SK-N-SH (cell line): ENCODE measurements at regions not wholly inside any gene's neighbourhood (a gene's known extent, or its start where the extent isn't known, plus 50 kb on each side); places are given as distances from the start of the nearest gene placed in this dataset.

ENCODE experiments used
- CTCF ChIA-PET: fragments of 300-600, 350-600 bp; formaldehyde crosslinking; extraction: SDS; loops from one replicate; lab custom pipeline; 2021; lab: Yijun Ruan, JAX
- POLR2A ChIA-PET: fragments of 350-600 bp; sonication (Branson Sonifier 250); formaldehyde crosslinking; extraction: SDS; loops from one replicate; lab custom pipeline; 2020; ENCODE audit warnings: antibody characterized with exemption, inconsistent platforms; lab: Yijun Ruan, JAX
- DNase-seq: peaks from one replicate; pipeline ENCODE4 v3.0.0; 2012
- H2AFZ ChIP-seq: fragments of 200-600 bp; sonication (generic); 2 replicates; pipeline ENCODE4 v1.8.1; 2016; ENCODE audit warnings: antibody characterized with exemption, mild to moderate bottlenecking, low read depth
- H3F3A ChIP-seq: fragments of 200-600 bp; sonication (generic); replicated peaks from 2 replicates; pipeline ENCODE3; 2016; ENCODE audit warnings: antibody characterized with exemption, mild to moderate bottlenecking; ENCODE audit not compliant: insufficient read depth
- H3K27ac ChIP-seq, 2 experiments: fragments of 200-500 bp in 1 of 2; fragments of 200-600 bp in 1 of 2; sonication (Bioruptor generic) in 1 of 2; sonication (generic), shearing (Covaris generic) in 1 of 2; 2 replicates each; pipeline versions ENCODE4 v1.5.1 to v1.6.1; 2014 to 2016; ENCODE audit warnings: low read depth in 2 of 2, inconsistent platforms in 1 of 2, low read length in 1 of 2, mild to moderate bottlenecking in 1 of 2, mixed read lengths in 1 of 2
- H3K27me3 ChIP-seq: fragments of 200-600 bp; sonication (generic), shearing (Covaris generic); 2 replicates; pipeline ENCODE4 v1.6.1; 2016; ENCODE audit warnings: mixed run types; ENCODE audit not compliant: insufficient read depth
- H3K36me3 ChIP-seq, 2 experiments: fragments of 200-500 bp in 1 of 2; fragments of 200-600 bp in 1 of 2; sonication (Bioruptor generic) in 1 of 2; sonication (generic) in 1 of 2; replicated peaks in 1 of 2; 2 replicates each; pipeline versions ENCODE3 to v1.5.1; 2014 to 2016; ENCODE audit warnings: low read length in 1 of 2, mild to moderate bottlenecking in 1 of 2; ENCODE audit not compliant: insufficient read depth in 2 of 2, control insufficient read depth in 1 of 2
- H3K4me1 ChIP-seq, 2 experiments: fragments of 200-500 bp in 1 of 2; fragments of 200-600 bp in 1 of 2; sonication (Bioruptor generic) in 1 of 2; sonication (generic), shearing (Covaris generic) in 1 of 2; 2 replicates each; pipeline versions ENCODE4 v1.5.1 to v1.6.1; 2014 to 2016; ENCODE audit warnings: low read depth in 1 of 2, low read length in 1 of 2, mixed run types in 1 of 2; ENCODE audit not compliant: insufficient read depth in 2 of 2, control insufficient read depth in 1 of 2
- H3K4me2 ChIP-seq: fragments of 200-600 bp; sonication (generic), shearing (Covaris generic); 2 replicates; pipeline ENCODE4 v1.6.1; 2017; ENCODE audit warnings: mixed run types
- H3K4me3 ChIP-seq, 2 experiments: fragments of 200-500 bp in 1 of 2; fragments of 200-600 bp in 1 of 2; sonication (Bioruptor generic) in 1 of 2; sonication (generic), shearing (Covaris generic) in 1 of 2; 2 replicates each; pipeline versions ENCODE4 v1.5.1 to v1.8.1; 2014 to 2016; ENCODE audit warnings: low read depth in 2 of 2, inconsistent platforms in 1 of 2, low read length in 1 of 2, mild to moderate bottlenecking in 1 of 2, mixed read lengths in 1 of 2, moderate library complexity in 1 of 2
- H3K79me2 ChIP-seq: fragments of 200-600 bp; sonication (generic); 2 replicates; pipeline ENCODE4 v1.8.1; 2017; ENCODE audit warnings: mild to moderate bottlenecking; ENCODE audit not compliant: insufficient read depth
- H3K9ac ChIP-seq: fragments of 200-600 bp; sonication (generic); 2 replicates; pipeline ENCODE4 v1.6.1; 2017; ENCODE audit warnings: mixed run types
- H3K9me2 ChIP-seq: fragments of 200-600 bp; sonication (generic); 2 replicates; pipeline ENCODE4 v1.6.1; 2017; ENCODE audit warnings: mixed run types
- H3K9me3 ChIP-seq: fragments of 200-600 bp; sonication (generic); 2 replicates; pipeline ENCODE4 v1.6.1; 2017; ENCODE audit warnings: mixed run types, mild to moderate bottlenecking, moderate library complexity
- H4K20me1 ChIP-seq: fragments of 200-600 bp; sonication (generic); 2 replicates; pipeline ENCODE4 v1.6.1; 2017; ENCODE audit warnings: mild to moderate bottlenecking, mixed run types; ENCODE audit not compliant: insufficient read depth
- EZH2phosphoT487 ChIP-seq: fragments of 200-600 bp; sonication (generic); IDR thresholded peaks from 2 replicates; pipeline ENCODE4 v1.6.1; 2017; ENCODE audit warnings: low read depth, mixed run types, mild to moderate bottlenecking, antibody characterized with exemption, moderate library complexity, borderline replicate concordance
- FOSL2 ChIP-seq: IDR thresholded peaks from 2 replicates; pipeline ENCODE4 v1.4.0; 2012; ENCODE audit warnings: low read depth, mild to moderate bottlenecking, moderate library complexity, borderline replicate concordance
- FOXJ3 ChIP-seq: sonication (generic); formaldehyde crosslinking; IDR thresholded peaks from 2 replicates; pipeline ENCODE4 v1.5.1; 2020; ENCODE audit warnings: mild to moderate bottlenecking, missing genetic modification reagents
- FOXM1 ChIP-seq: IDR thresholded peaks from 2 replicates; pipeline ENCODE4 v1.4.0; 2012; ENCODE audit warnings: low read depth, mild to moderate bottlenecking
- GATA2 ChIP-seq: sonication (generic); formaldehyde crosslinking; IDR thresholded peaks from 2 replicates; pipeline ENCODE4 v1.5.0; 2020; ENCODE audit warnings: mild to moderate bottlenecking, missing genetic modification reagents
- MEF2A ChIP-seq: IDR thresholded peaks from 2 replicates; pipeline ENCODE4 v1.4.0; 2012; ENCODE audit warnings: low read depth, borderline replicate concordance
- MXI1 ChIP-seq: IDR thresholded peaks from 2 replicates; pipeline ENCODE4 v1.6.1; 2012; ENCODE audit warnings: mild to moderate bottlenecking, low read depth, low read length, improper control_type of control experiment
- RCOR1 ChIP-seq: fragments of 150-350 bp; IDR thresholded peaks from 2 replicates; pipeline ENCODE4 v1.6.1; 2017; ENCODE audit warnings: antibody characterized with exemption, low read length
- RFX5 ChIP-seq: IDR thresholded peaks from 2 replicates; pipeline ENCODE4 v1.6.1; 2012; ENCODE audit warnings: mild to moderate bottlenecking, improper control_type of control experiment, low read length
- RXRA ChIP-seq: IDR thresholded peaks from 2 replicates; pipeline ENCODE4 v1.4.0; 2012; ENCODE audit warnings: low read depth, mild to moderate bottlenecking, borderline replicate concordance
- SMC3 ChIP-seq: IDR thresholded peaks from 2 replicates; pipeline ENCODE4 v1.6.1; 2012; ENCODE audit warnings: low read depth, low read length, improper control_type of control experiment
- TCF12 ChIP-seq: IDR thresholded peaks from 2 replicates; pipeline ENCODE4 v1.4.0; 2012
- YY1 ChIP-seq: IDR thresholded peaks from 2 replicates; pipeline ENCODE4 v1.4.0; 2012; ENCODE audit warnings: low read depth, mild to moderate bottlenecking
- WGBS: methylation state at CpG from one replicate; pipeline ENCODE4 v1.1.6; 2017; ENCODE audit warnings: low lambda C conversion rate; 5-methylcytosine and 5-hydroxymethylcytosine counted together
- TF ChIP-seq, protein P1 (sequence below): IDR thresholded peaks from 2 replicates; pipeline ENCODE4 v1.4.0; 2012; ENCODE audit warnings: low read depth, borderline replicate concordance
- TF ChIP-seq, protein P2 (sequence below): fragments of 150-350 bp; IDR thresholded peaks from 2 replicates; pipeline ENCODE4 v1.6.1; 2017; ENCODE audit warnings: antibody characterized with exemption, low read length, low read depth, borderline replicate concordance
- TF ChIP-seq, protein P3 (sequence below): IDR thresholded peaks from 2 replicates; pipeline ENCODE4 v1.4.0; 2012; ENCODE audit warnings: low read depth
- TF ChIP-seq, protein P4 (sequence below): IDR thresholded peaks from 2 replicates; pipeline ENCODE4 v1.6.1; 2012; ENCODE audit warnings: mild to moderate bottlenecking, low read depth, low read length, moderate library complexity
- TF ChIP-seq, protein P5 (sequence below): fragments of 150-350 bp; IDR thresholded peaks from 2 replicates; pipeline ENCODE4 v1.6.1; 2016; ENCODE audit warnings: mild to moderate bottlenecking, low read depth, low read length

DNA sequence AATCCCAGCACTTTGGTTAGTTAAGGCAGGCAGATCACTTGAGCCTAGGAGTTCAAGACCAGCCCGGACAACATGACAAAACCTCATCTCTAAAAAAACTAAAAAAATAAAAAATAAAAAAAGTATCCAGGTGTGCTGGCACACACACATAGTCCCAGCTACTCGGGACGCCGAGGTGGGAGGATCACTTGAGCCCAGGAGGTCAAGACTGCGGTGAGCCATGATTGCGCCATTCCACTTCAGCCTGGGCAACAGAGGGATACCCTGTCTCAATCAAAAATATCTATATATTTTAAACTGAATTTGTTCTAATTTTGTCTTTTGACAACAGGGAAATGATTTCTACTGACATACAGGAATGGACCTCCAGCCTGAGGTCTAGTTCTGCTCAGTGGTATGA lies 73.3 kb upstream of the MBOAT2 start (continued):
- TF ChIP-seq, protein P1, sequence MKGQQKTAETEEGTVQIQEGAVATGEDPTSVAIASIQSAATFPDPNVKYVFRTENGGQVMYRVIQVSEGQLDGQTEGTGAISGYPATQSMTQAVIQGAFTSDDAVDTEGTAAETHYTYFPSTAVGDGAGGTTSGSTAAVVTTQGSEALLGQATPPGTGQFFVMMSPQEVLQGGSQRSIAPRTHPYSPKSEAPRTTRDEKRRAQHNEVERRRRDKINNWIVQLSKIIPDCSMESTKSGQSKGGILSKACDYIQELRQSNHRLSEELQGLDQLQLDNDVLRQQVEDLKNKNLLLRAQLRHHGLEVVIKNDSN: no peak
- TF ChIP-seq RFX5 (no peak), RXRA (no peak)

DNA sequence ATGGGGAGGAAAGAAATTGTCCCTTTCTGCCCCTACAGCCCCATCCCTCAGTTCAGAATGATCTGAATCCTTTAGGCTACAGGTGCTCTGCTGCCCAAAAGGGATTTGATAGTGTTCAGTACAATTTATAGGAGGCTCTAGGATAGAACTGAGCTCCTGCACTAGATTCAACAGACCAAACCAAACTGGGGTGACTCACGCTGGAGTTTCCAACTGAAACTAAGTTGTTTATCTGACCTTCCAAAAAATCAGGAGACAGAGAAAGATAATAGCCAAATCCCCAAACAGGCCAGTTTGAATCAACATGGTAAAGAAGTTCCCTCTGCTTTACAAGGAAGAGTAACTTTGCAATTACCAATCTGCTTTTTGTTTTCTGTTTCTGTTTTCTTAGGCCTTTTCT lies 72.7 kb upstream of the MBOAT2 start:
- Histone ChIP-seq H3K27ac (no peak overlapping the region), H4K20me1 (no peaks in the 10 kb centered on the region), H3K9me3 (no peaks in the 10 kb centered on the region), H3K9me2 (no peaks in the 10 kb centered on the region), H2AFZ (peak overlapping the region; percentile 64; the same call in 1 of the 2 replicates), H3K9ac (no peak overlapping the region), H3K36me3 (no peaks in the 10 kb centered on the region), H3K27me3 (no peaks in the 10 kb centered on the region), H3F3A (no peaks in the 10 kb centered on the region), H3K79me2 (no peaks in the 10 kb centered on the region)
- no peak for DNase-seq
- POLR2A ChIA-PET: no interaction called here
- 94% methylated on average over 1 of the region's 1 CpG for WGBS
- CTCF ChIA-PET: no interaction called here
- TF ChIP-seq GATA2 (CRISPR knock-in tag): no peak
- TF ChIP-seq, protein P2, sequence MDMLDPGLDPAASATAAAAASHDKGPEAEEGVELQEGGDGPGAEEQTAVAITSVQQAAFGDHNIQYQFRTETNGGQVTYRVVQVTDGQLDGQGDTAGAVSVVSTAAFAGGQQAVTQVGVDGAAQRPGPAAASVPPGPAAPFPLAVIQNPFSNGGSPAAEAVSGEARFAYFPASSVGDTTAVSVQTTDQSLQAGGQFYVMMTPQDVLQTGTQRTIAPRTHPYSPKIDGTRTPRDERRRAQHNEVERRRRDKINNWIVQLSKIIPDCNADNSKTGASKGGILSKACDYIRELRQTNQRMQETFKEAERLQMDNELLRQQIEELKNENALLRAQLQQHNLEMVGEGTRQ: no peak
- TF ChIP-seq, protein P1: no peak
- no peak for TF ChIP-seq FOSL2
- TF ChIP-seq RCOR1: no peak
- TF ChIP-seq FOXJ3: no peak
- no peak for TF ChIP-seq SMC3
- no peak for TF ChIP-seq EZH2phosphoT487
- TF ChIP-seq, all 33 proteins: peak for 0
- H3K4me2 ChIP-seq: no peak overlapping the region
- peaks cover 0 to 2% of the 10 kb centered on the region in 2 experiments; a peak in 2 of 4 replicates for H3K4me1 ChIP-seq
- H3K4me3 ChIP-seq: no peak overlapping the region

DNA sequence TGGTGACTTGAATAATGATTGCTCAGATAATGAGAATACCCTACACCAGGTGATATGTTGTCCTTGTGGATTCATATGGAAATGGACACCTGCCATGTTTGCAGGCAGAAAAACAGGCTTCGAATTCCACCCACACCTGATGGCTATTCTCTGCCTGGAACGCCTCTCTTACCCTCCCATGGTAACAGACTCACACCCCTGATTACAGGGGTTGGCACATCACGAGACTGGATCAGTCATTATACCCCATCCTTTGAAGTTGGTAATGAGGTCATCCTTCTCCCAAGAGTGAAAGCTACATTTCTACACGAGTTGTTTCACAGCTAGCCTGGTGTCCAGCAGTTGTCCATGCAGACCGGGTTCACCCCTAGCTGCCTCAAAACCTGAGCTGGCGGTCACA lies 71.4 kb upstream of the MBOAT2 start:
- 89% methylated on average over 6 of the region's 6 CpGs for WGBS
- no peak overlapping the region for H2AFZ ChIP-seq
- H3K79me2 ChIP-seq: no peaks in the 10 kb centered on the region
- H3K36me3 ChIP-seq: no peaks in the 10 kb centered on the region
- no peaks in the 10 kb centered on the region for H3K27me3 ChIP-seq
- H3K9me3 ChIP-seq: no peaks in the 10 kb centered on the region
- CTCF ChIA-PET: interaction anchor here (1.1 to 1.3 kb wide), 2 partner anchors 11 to 13 kb away, joined by 3 to 4 read pairs; no protein-coding TSS in a partner anchor
- H3K4me1 ChIP-seq: peaks cover 0 to 2% of the 10 kb centered on the region in 2 experiments; a peak in 2 of 4 replicates
- H4K20me1 ChIP-seq: no peaks in the 10 kb centered on the region
- POLR2A ChIA-PET: no interaction called here
- no peak overlapping the region for H3K27ac ChIP-seq
- H3K9ac ChIP-seq: no peak overlapping the region
- no peaks in the 10 kb centered on the region for H3K9me2 ChIP-seq
- no peak for DNase-seq
- peaks cover 3% of the 10 kb centered on the region for H3F3A ChIP-seq
- H3K4me3 ChIP-seq: no peak overlapping the region
- H3K4me2 ChIP-seq: no peak overlapping the region
- TF ChIP-seq, protein P3, sequence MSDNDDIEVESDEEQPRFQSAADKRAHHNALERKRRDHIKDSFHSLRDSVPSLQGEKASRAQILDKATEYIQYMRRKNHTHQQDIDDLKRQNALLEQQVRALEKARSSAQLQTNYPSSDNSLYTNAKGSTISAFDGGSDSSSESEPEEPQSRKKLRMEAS: no peak
- TF ChIP-seq YY1: no peak
- no peak for TF ChIP-seq EZH2phosphoT487
- no peak for TF ChIP-seq RFX5
- TF ChIP-seq FOXM1: no peak
- TF ChIP-seq MEF2A: no peak
- TF ChIP-seq MXI1: no peak
- TF ChIP-seq, protein P4, sequence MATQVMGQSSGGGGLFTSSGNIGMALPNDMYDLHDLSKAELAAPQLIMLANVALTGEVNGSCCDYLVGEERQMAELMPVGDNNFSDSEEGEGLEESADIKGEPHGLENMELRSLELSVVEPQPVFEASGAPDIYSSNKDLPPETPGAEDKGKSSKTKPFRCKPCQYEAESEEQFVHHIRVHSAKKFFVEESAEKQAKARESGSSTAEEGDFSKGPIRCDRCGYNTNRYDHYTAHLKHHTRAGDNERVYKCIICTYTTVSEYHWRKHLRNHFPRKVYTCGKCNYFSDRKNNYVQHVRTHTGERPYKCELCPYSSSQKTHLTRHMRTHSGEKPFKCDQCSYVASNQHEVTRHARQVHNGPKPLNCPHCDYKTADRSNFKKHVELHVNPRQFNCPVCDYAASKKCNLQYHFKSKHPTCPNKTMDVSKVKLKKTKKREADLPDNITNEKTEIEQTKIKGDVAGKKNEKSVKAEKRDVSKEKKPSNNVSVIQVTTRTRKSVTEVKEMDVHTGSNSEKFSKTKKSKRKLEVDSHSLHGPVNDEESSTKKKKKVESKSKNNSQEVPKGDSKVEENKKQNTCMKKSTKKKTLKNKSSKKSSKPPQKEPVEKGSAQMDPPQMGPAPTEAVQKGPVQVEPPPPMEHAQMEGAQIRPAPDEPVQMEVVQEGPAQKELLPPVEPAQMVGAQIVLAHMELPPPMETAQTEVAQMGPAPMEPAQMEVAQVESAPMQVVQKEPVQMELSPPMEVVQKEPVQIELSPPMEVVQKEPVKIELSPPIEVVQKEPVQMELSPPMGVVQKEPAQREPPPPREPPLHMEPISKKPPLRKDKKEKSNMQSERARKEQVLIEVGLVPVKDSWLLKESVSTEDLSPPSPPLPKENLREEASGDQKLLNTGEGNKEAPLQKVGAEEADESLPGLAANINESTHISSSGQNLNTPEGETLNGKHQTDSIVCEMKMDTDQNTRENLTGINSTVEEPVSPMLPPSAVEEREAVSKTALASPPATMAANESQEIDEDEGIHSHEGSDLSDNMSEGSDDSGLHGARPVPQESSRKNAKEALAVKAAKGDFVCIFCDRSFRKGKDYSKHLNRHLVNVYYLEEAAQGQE: no peak
- TF ChIP-seq TCF12: no peak
- no peak for TF ChIP-seq RXRA
- TF ChIP-seq, protein P5, sequence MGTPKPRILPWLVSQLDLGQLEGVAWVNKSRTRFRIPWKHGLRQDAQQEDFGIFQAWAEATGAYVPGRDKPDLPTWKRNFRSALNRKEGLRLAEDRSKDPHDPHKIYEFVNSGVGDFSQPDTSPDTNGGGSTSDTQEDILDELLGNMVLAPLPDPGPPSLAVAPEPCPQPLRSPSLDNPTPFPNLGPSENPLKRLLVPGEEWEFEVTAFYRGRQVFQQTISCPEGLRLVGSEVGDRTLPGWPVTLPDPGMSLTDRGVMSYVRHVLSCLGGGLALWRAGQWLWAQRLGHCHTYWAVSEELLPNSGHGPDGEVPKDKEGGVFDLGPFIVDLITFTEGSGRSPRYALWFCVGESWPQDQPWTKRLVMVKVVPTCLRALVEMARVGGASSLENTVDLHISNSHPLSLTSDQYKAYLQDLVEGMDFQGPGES: no peak
- TF ChIP-seq RCOR1: no peak
